ENCODE measurements at regions not wholly inside any gene's neighbourhood (a gene's known extent, or its start where the extent isn't known, plus 50 kb on each side); places are given as distances from the start of the nearest gene placed in this dataset.

DNA sequence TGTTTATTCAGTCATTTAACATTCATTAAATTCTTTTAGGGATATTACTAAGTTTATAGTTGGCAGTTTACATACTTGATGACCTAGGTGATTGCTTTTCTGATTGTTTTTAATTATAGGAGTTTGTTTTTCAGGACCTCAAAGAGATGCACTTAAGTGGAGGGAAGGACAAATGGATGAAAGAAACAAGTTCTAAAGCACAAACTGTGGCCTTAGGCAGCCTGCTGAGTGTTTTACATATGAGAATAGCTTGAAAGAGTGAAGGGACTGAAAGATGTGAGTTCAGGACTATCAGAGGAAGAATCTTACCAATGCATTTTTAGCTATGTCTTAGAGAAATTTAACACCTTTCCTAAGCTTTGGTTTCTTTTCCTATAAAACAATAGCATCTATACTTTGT is 402.6 kb downstream of the KLF12 start:
- TF ChIP-seq CTCF (IDR thresholded peaks at IDR 0.05) = no peak
- Histone ChIP-seq H3K79me2 (no peaks in the 10 kb centered on the region), H3K27ac (no peak overlapping the region), H3K27me3 (ENCODE audit: control insufficient read depth, insufficient read depth, low read length) (no peaks in the 10 kb centered on the region), H3K4me3 (ENCODE audit: low read depth, low read length) (no peak overlapping the region), H3K9ac (no peak overlapping the region), H3K36me3 (ENCODE audit: control insufficient read depth, insufficient read depth, low read length) (no peaks in the 10 kb centered on the region), H3K4me2 (ENCODE audit: low read length) (no peak overlapping the region), H3K4me1 (no peaks in the 10 kb centered on the region), H3K9me3 (ENCODE audit: control insufficient read depth, low read length) (no peaks in the 10 kb centered on the region), H2AFZ (no peak overlapping the region)

- Histone ChIP-seq H3K4me1 (no peaks in the 10 kb centered on the region), H2AFZ (no peak overlapping the region), H3K9ac (no peak overlapping the region), H3K9me3 (ENCODE audit: control insufficient read depth, low read length) (no peaks in the 10 kb centered on the region), H3K27me3 (ENCODE audit: control insufficient read depth, insufficient read depth, low read length) (no peaks in the 10 kb centered on the region), H3K4me3 (ENCODE audit: low read depth, low read length) (no peak overlapping the region), H3K27ac (no peak overlapping the region), H3K4me2 (ENCODE audit: low read length) (no peak overlapping the region), H3K36me3 (ENCODE audit: control insufficient read depth, insufficient read depth, low read length) (no peaks in the 10 kb centered on the region), H3K79me2 (no peaks in the 10 kb centered on the region)
- TF ChIP-seq CTCF (IDR thresholded peaks at IDR 0.05) = no peak
These were observed 404.2 kb downstream of the KLF12 start for GRCh38 chr13:73730014-73730413.

GRCh38 chr13:73729046-73729445 is 405.2 kb downstream of the KLF12 start:
- H3K9ac ChIP-seq = no peak overlapping the region
- H3K27me3 ChIP-seq (ENCODE audit: control insufficient read depth, insufficient read depth, low read length) = no peaks in the 10 kb centered on the region
- H3K27ac ChIP-seq = no peak overlapping the region
- H3K36me3 ChIP-seq (ENCODE audit: control insufficient read depth, insufficient read depth, low read length) = no peaks in the 10 kb centered on the region
- TF ChIP-seq CTCF (IDR thresholded peaks at IDR 0.05) = no peak
- H3K4me2 ChIP-seq (ENCODE audit: low read length) = no peak overlapping the region
- H3K9me3 ChIP-seq (ENCODE audit: control insufficient read depth, low read length) = no peaks in the 10 kb centered on the region
- H3K79me2 ChIP-seq = no peaks in the 10 kb centered on the region
- no peaks in the 10 kb centered on the region for H3K4me1 ChIP-seq
- H2AFZ ChIP-seq = no peak overlapping the region
- H3K4me3 ChIP-seq (ENCODE audit: low read depth, low read length) = no peak overlapping the region

GRCh38 chr13:73722120-73722519 is 412.1 kb downstream of the KLF12 start:
- H3K79me2 ChIP-seq = no peaks in the 10 kb centered on the region
- H2AFZ ChIP-seq = no peak overlapping the region
- H3K27ac ChIP-seq = no peak overlapping the region
- no peak overlapping the region for H3K4me2 ChIP-seq (ENCODE audit: low read length)
- H3K4me1 ChIP-seq = no peaks in the 10 kb centered on the region
- no peak overlapping the region for H3K9ac ChIP-seq
- H3K27me3 ChIP-seq (ENCODE audit: control insufficient read depth, insufficient read depth, low read length) = no peaks in the 10 kb centered on the region
- no peak for TF ChIP-seq CTCF (IDR thresholded peaks at IDR 0.05)
- H3K9me3 ChIP-seq (ENCODE audit: control insufficient read depth, low read length) = no peaks in the 10 kb centered on the region
- H3K4me3 ChIP-seq (ENCODE audit: low read depth, low read length) = no peak overlapping the region
- H3K36me3 ChIP-seq (ENCODE audit: control insufficient read depth, insufficient read depth, low read length) = no peaks in the 10 kb centered on the region

DNA sequence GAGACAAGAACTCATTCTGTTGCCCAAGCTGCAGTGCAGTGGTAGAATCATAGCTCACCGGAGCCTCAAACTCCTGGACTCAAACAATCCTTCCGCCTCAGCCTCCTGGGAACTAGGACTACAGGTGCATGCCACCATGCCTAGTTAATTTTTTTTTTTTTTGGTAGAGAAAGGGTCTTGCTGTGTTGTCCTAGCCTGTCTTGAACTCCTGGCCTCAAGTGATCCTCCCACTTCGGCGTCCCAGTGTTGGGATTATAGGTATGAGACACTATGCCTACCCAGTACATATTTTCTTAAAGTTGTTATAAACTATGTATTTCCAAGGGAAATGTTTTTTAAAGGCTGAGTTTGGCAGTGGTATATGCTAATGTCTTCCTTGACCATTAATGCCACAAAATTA is 412.6 kb downstream of the KLF12 start:
- Histone ChIP-seq H3K4me3 (ENCODE audit: low read depth, low read length) (no peak overlapping the region), H3K9me3 (ENCODE audit: control insufficient read depth, low read length) (no peaks in the 10 kb centered on the region), H3K9ac (no peak overlapping the region), H3K27ac (no peak overlapping the region), H2AFZ (no peak overlapping the region), H3K4me2 (ENCODE audit: low read length) (no peak overlapping the region), H3K79me2 (no peaks in the 10 kb centered on the region), H3K4me1 (no peaks in the 10 kb centered on the region), H3K27me3 (ENCODE audit: control insufficient read depth, insufficient read depth, low read length) (no peaks in the 10 kb centered on the region), H3K36me3 (ENCODE audit: control insufficient read depth, insufficient read depth, low read length) (no peaks in the 10 kb centered on the region)
- TF ChIP-seq CTCF (IDR thresholded peaks at IDR 0.05) = no peak
